Common myeloid progenitor, CD34-positive (primary cell): ENCODE measurements at regions not wholly inside any gene's neighbourhood (a gene's known extent, or its start where the extent isn't known, plus 50 kb on each side); places are given as distances from the start of the nearest gene placed in this dataset.

Experiments used
- CTCF ChIA-PET: fragments of 350-600 bp; sonication (Branson Sonifier 250); formaldehyde crosslinking; loops from one replicate; lab custom pipeline; 2021; ENCODE audit warnings: antibody characterized with exemption; lab: Charles Lee
- POLR2A ChIA-PET: fragments of 350-600 bp; sonication (Branson Sonifier 250); formaldehyde crosslinking; loops from one replicate; lab custom pipeline; 2021; ENCODE audit warnings: antibody characterized with exemption; lab: Charles Lee
- DNase-seq, 3 donors: peaks; one replicate each; pipeline versions ENCODE4 v3.0.0 to v3.0.0-alpha.2; 2013
- H3K27ac ChIP-seq, 2 experiments: 1 replicate in 1 of 2; 2 replicates in 1 of 2; pipeline ENCODE4 v1.7.0; 2013; ENCODE audit warnings: inconsistent platforms in 2 of 2, low read length in 2 of 2, mild to moderate bottlenecking in 2 of 2, low read depth in 1 of 2, moderate library complexity in 1 of 2; ENCODE audit not compliant: severe bottlenecking in 2 of 2, insufficient read depth in 1 of 2, poor library complexity in 1 of 2
- H3K27me3 ChIP-seq, 5 experiments: replicated peaks in 2 of 5; 1 replicate in 3 of 5; 2 replicates in 2 of 5; pipeline versions ENCODE4 v1.6.1 to v1.7.0; 2013; ENCODE audit warnings: low read length in 4 of 5, mild to moderate bottlenecking in 2 of 5, moderate library complexity in 2 of 5, inconsistent platforms in 1 of 5; ENCODE audit not compliant: insufficient read depth in 5 of 5, control insufficient read depth in 4 of 5
- H3K36me3 ChIP-seq, 4 experiments: 1 replicate in 2 of 4; 2 replicates in 2 of 4; pipeline versions ENCODE4 v1.6.1 to v1.7.0; 2013; ENCODE audit warnings: low read length in 3 of 4, control low read depth in 1 of 4, mild to moderate bottlenecking in 1 of 4; ENCODE audit not compliant: control insufficient read depth in 4 of 4, insufficient read depth in 4 of 4
- H3K4me1 ChIP-seq, 4 experiments: 1 replicate in 3 of 4; 2 replicates in 1 of 4; pipeline versions ENCODE4 v1.6.1 to v1.7.1; 2013; ENCODE audit warnings: low read length in 3 of 4, mild to moderate bottlenecking in 3 of 4, control low read depth in 1 of 4, inconsistent platforms in 1 of 4, moderate library complexity in 1 of 4; ENCODE audit not compliant: control insufficient read depth in 4 of 4, insufficient read depth in 4 of 4; ENCODE audit errors: control extremely low read depth in 1 of 4
- H3K4me3 ChIP-seq, 7 experiments: 1 replicate in 4 of 7; 2 replicates in 3 of 7; pipeline versions ENCODE4 v1.5.1 to v1.7.0; 2013; ENCODE audit warnings: mild to moderate bottlenecking in 7 of 7, low read length in 6 of 7, moderate library complexity in 6 of 7, inconsistent platforms in 2 of 7, low read depth in 2 of 7, control low read depth in 1 of 7; ENCODE audit not compliant: insufficient read depth in 4 of 7, control insufficient read depth in 1 of 7; ENCODE audit errors: extremely low read depth in 1 of 7
- H3K9me3 ChIP-seq, 5 experiments: 1 replicate in 4 of 5; 2 replicates in 1 of 5; pipeline versions ENCODE4 v1.6.1 to v1.7.1; 2013; ENCODE audit warnings: low read length in 4 of 5, mild to moderate bottlenecking in 2 of 5, inconsistent platforms in 1 of 5, low read depth in 1 of 5, moderate library complexity in 1 of 5; ENCODE audit not compliant: control insufficient read depth in 4 of 5, insufficient read depth in 2 of 5; ENCODE audit errors: control extremely low read depth in 1 of 5
- WGBS: methylation state at CpG from one replicate; pipeline ENCODE4 v1.1.5; 2013; ENCODE audit not compliant: insufficient coverage; 5-methylcytosine and 5-hydroxymethylcytosine counted together

- Histone ChIP-seq H3K27ac (no peak overlapping the region), H3K36me3 (peaks cover 0 to 6% (median 3%) of the 10 kb centered on the region in 4 experiments), H3K27me3 (no peaks in the 10 kb centered on the region), H3K9me3 (peaks cover 0 to 4% (median 0%) of the 10 kb centered on the region in 5 experiments), H3K4me1 (peaks cover 0 to 13% (median 5%) of the 10 kb centered on the region in 4 experiments), H3K4me3 (no peak overlapping the region)
- ChIA-PET POLR2A (no interaction called here), CTCF (no interaction called here)
- DNase-seq = no peak
- no CpG with 5 or more reads among the region's 1 CpG for WGBS
Measured at GRCh38 chr6:155968921-155969320, 513.3 kb upstream of the NOX3 start.

- no peaks in the 10 kb centered on the region for H3K27me3 ChIP-seq
- H3K36me3 ChIP-seq = peaks cover 0 to 6% (median 3%) of the 10 kb centered on the region in 4 experiments
- no peak overlapping the region for H3K4me3 ChIP-seq
- DNase-seq = no peak
- H3K27ac ChIP-seq = no peak overlapping the region
- H3K4me1 ChIP-seq = peaks cover 0 to 5% (median 2%) of the 10 kb centered on the region in 4 experiments
- H3K9me3 ChIP-seq = peaks cover 0 to 4% (median 0%) of the 10 kb centered on the region in 5 experiments
- CTCF ChIA-PET = no interaction called here
- POLR2A ChIA-PET = no interaction called here
- 100% methylated on average over 2 of the region's 3 CpGs for WGBS
Measured at GRCh38 chr6:155967322-155967721, 511.7 kb upstream of the NOX3 start.

GRCh38 chr6:155964544-155964943 is 508.9 kb upstream of the NOX3 start:
- ChIA-PET CTCF (no interaction called here), POLR2A (no interaction called here)
- Histone ChIP-seq H3K27ac (no peak overlapping the region), H3K9me3 (peaks cover 0 to 4% (median 0%) of the 10 kb centered on the region in 5 experiments), H3K36me3 (peaks cover 0 to 6% (median 3%) of the 10 kb centered on the region in 4 experiments), H3K4me3 (no peak overlapping the region), H3K4me1 (no peaks in the 10 kb centered on the region), H3K27me3 (no peaks in the 10 kb centered on the region)
- WGBS = no CpG with 5 or more reads among the region's 2 CpGs
- no peak for DNase-seq

- ChIA-PET POLR2A (no interaction called here), CTCF (interaction anchor here (0.6 kb wide), 1 partner anchor 355 kb away, joined by 4 read pairs; no protein-coding TSS in a partner anchor)
- WGBS = no CpG with 5 or more reads among the region's 1 CpG
- no peak for DNase-seq
- H3K27me3 ChIP-seq = no peaks in the 10 kb centered on the region
- no peak overlapping the region for H3K4me3 ChIP-seq
- H3K36me3 ChIP-seq = peaks cover 0 to 2% (median 0%) of the 10 kb centered on the region in 4 experiments
- H3K9me3 ChIP-seq = peaks cover 0 to 2% (median 0%) of the 10 kb centered on the region in 5 experiments
- no peaks in the 10 kb centered on the region for H3K4me1 ChIP-seq
- H3K27ac ChIP-seq = no peak overlapping the region
Measured at GRCh38 chr6:155962276-155962675, 506.6 kb upstream of the NOX3 start.

- Histone ChIP-seq H3K27ac (no peak overlapping the region), H3K27me3 (no peaks in the 10 kb centered on the region), H3K4me1 (no peaks in the 10 kb centered on the region), H3K4me3 (no peak overlapping the region), H3K9me3 (peaks cover 0 to 2% (median 0%) of the 10 kb centered on the region in 5 experiments), H3K36me3 (no peaks in the 10 kb centered on the region)
- ChIA-PET CTCF (no interaction called here), POLR2A (no interaction called here)
- DNase-seq = no peak
- 98% methylated on average over 6 of the region's 6 CpGs for WGBS
Measured at GRCh38 chr6:155959898-155960495, 504.4 kb upstream of the NOX3 start.

GRCh38 chr6:155958550-155958949 is 502.9 kb upstream of the NOX3 start:
- 83% methylated on average over 1 of the region's 2 CpGs for WGBS
- no peak for DNase-seq
- no peak overlapping the region for H3K4me3 ChIP-seq
- H3K36me3 ChIP-seq = no peaks in the 10 kb centered on the region
- H3K27me3 ChIP-seq = no peaks in the 10 kb centered on the region
- ChIA-PET POLR2A (no interaction called here), CTCF (no interaction called here)
- no peak overlapping the region for H3K27ac ChIP-seq
- no peaks in the 10 kb centered on the region for H3K4me1 ChIP-seq
- peaks cover 0 to 2% (median 0%) of the 10 kb centered on the region in 5 experiments for H3K9me3 ChIP-seq

GRCh38 chr6:155955038-155955437 is 499.4 kb upstream of the NOX3 start:
- DNase-seq = peak in 2 of 3 donors; percentile 66 to 79
- H3K4me3 ChIP-seq = peak overlapping the region in 1 of 7 experiments; percentile 40
- H3K4me1 ChIP-seq = no peaks in the 10 kb centered on the region
- peaks cover 0 to 2% (median 0%) of the 10 kb centered on the region in 5 experiments for H3K9me3 ChIP-seq
- POLR2A ChIA-PET = no interaction called here
- H3K36me3 ChIP-seq = peaks cover 0 to 6% (median 1%) of the 10 kb centered on the region in 4 experiments
- H3K27ac ChIP-seq = no peak overlapping the region
- WGBS = 4% methylated on average over 3 of the region's 6 CpGs
- H3K27me3 ChIP-seq = no peaks in the 10 kb centered on the region
- CTCF ChIA-PET = no interaction called here
